Gastrocnemius medialis (tissue), 4 donors: ENCODE measurements at regions not wholly inside any gene's neighbourhood (a gene's known extent, or its start where the extent isn't known, plus 50 kb on each side); places are given as distances from the start of the nearest gene placed in this dataset.

ENCODE experiments used
- ATAC-seq, 2 donors: fragments of 150-250 bp; one replicate each; pipeline ENCODE4 v1.9.1; 2016
- DNase-seq, 2 donors: peaks; one replicate each; pipeline ENCODE4 v3.0.0-alpha.2; 2019
- H3K27ac ChIP-seq, 4 donors: fragments of 200-600 bp; sonication (generic); 1 replicate in 1 of 4; 2 replicates in 3 of 4; pipeline ENCODE4 v1.5.1; 2016 to 2018; ENCODE audit warnings: mild to moderate bottlenecking in 2 of 4, moderate library complexity in 1 of 4
- H3K27me3 ChIP-seq, 3 donors: fragments of 200-600 bp; sonication (generic) in 2 of 3; 1 replicate in 1 of 3; 2 replicates in 2 of 3; pipeline versions ENCODE4 v1.5.1 to v1.6.0; 2016 to 2019; ENCODE audit warnings: mild to moderate bottlenecking in 1 of 3, moderate library complexity in 1 of 3
- H3K36me3 ChIP-seq, 2 donors: fragments of 200-600 bp; sonication (generic) in 1 of 2; one replicate each; pipeline ENCODE4 v1.5.1; 2017 to 2018
- H3K4me1 ChIP-seq, 2 donors: fragments of 200-600 bp; sonication (generic) in 1 of 2; one replicate each; pipeline ENCODE4 v1.5.1; 2016 to 2017; ENCODE audit warnings: mild to moderate bottlenecking in 2 of 2
- H3K4me3 ChIP-seq, 4 donors: fragments of 200-600 bp; sonication (generic) in 3 of 4; 1 replicate in 1 of 4; 2 replicates in 3 of 4; pipeline ENCODE4 v1.5.1; 2016 to 2019; ENCODE audit warnings: mild to moderate bottlenecking in 2 of 4
- H3K9me3 ChIP-seq, 3 donors: fragments of 200-600 bp; sonication (generic) in 2 of 3; 1 replicate in 1 of 3; 2 replicates in 2 of 3; pipeline ENCODE4 v1.5.1; 2016 to 2019
- POLR2A ChIP-seq, 2 donors: fragments of 450-650 bp; IDR thresholded peaks; one replicate each; pipeline ENCODE4 v1.6.1; 2017; ENCODE audit warnings: antibody characterized with exemption in 2 of 2, mild to moderate bottlenecking in 2 of 2, moderate library complexity in 2 of 2
- in situ Hi-C, 4 donors: fragments of 200-750 bp; cut with MboI; loops; one replicate each; pipeline versions ENCODE4 v1.15.0 to v1.8.0; 2017; ENCODE audit warnings: low sequenced_read_pairs in 4 of 4
- intact Hi-C: fragments of 100-400 bp; cut with DNase I; formaldehyde crosslinking; loops from one replicate; pipeline ENCODE4 v1.15.1; 2023; ENCODE audit warnings: low total_unique reads
- TF ChIP-seq, protein P1 (sequence below), 5 experiments: fragments of 450-650 bp in 3 of 5; fragments of 200-600 bp in 2 of 5; sonication (generic) in 2 of 5; IDR thresholded peaks in 4 of 5; conservative IDR thresholded peaks in 1 of 5; 1 replicate in 4 of 5; 2 replicates in 1 of 5; pipeline ENCODE4 v1.5.1; 2016 to 2019; ENCODE audit warnings: antibody characterized with exemption in 5 of 5, mild to moderate bottlenecking in 3 of 5, moderate library complexity in 3 of 5

GRCh38 chr3:189403194-189403593, 228.0 kb upstream of the TP63 start:
- no peak overlapping the region for H3K27ac ChIP-seq
- no peak for ATAC-seq
- no peaks in the 10 kb centered on the region for H3K36me3 ChIP-seq
- peaks cover 5 to 9% of the 10 kb centered on the region in 2 donors for H3K4me1 ChIP-seq
- intact Hi-C loops (no loop called here), in situ Hi-C loops (no loop called here)
- no peak for DNase-seq
- no peak for TF ChIP-seq POLR2A (IDR thresholded peaks at IDR 0.05)
- TF ChIP-seq, protein P1, sequence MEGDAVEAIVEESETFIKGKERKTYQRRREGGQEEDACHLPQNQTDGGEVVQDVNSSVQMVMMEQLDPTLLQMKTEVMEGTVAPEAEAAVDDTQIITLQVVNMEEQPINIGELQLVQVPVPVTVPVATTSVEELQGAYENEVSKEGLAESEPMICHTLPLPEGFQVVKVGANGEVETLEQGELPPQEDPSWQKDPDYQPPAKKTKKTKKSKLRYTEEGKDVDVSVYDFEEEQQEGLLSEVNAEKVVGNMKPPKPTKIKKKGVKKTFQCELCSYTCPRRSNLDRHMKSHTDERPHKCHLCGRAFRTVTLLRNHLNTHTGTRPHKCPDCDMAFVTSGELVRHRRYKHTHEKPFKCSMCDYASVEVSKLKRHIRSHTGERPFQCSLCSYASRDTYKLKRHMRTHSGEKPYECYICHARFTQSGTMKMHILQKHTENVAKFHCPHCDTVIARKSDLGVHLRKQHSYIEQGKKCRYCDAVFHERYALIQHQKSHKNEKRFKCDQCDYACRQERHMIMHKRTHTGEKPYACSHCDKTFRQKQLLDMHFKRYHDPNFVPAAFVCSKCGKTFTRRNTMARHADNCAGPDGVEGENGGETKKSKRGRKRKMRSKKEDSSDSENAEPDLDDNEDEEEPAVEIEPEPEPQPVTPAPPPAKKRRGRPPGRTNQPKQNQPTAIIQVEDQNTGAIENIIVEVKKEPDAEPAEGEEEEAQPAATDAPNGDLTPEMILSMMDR (IDR thresholded peaks at IDR 0.05 in 4 of 5, conservative IDR thresholded peaks at IDR 0.05 in 1 of 5): no peak
- H3K4me3 ChIP-seq: no peak overlapping the region
- no peaks in the 10 kb centered on the region for H3K9me3 ChIP-seq
- H3K27me3 ChIP-seq: no peaks in the 10 kb centered on the region

- DNase-seq (no peak), ATAC-seq (peak in 1 of 2 donors; percentile 61)
- Histone ChIP-seq H3K4me1 (peaks cover 5 to 9% of the 10 kb centered on the region in 2 donors), H3K4me3 (no peak overlapping the region), H3K27me3 (no peaks in the 10 kb centered on the region), H3K27ac (no peak overlapping the region), H3K36me3 (no peaks in the 10 kb centered on the region), H3K9me3 (no peaks in the 10 kb centered on the region)
- TF ChIP-seq, protein P1 (IDR thresholded peaks at IDR 0.05 in 4 of 5, conservative IDR thresholded peaks at IDR 0.05 in 1 of 5): no peak
- no peak for TF ChIP-seq POLR2A (IDR thresholded peaks at IDR 0.05)
- in situ Hi-C loops (no loop called here), intact Hi-C loops (no loop called here)
Measured at GRCh38 chr3:189404024-189404423, 227.2 kb upstream of the TP63 start.

- Histone ChIP-seq H3K27me3 (no peaks in the 10 kb centered on the region), H3K27ac (no peak overlapping the region), H3K4me3 (no peak overlapping the region), H3K9me3 (no peaks in the 10 kb centered on the region), H3K36me3 (no peaks in the 10 kb centered on the region), H3K4me1 (peaks cover 5 to 9% of the 10 kb centered on the region in 2 donors)
- no peak for DNase-seq
- intact Hi-C loops (no loop called here), in situ Hi-C loops (no loop called here)
- ATAC-seq: no peak
- TF ChIP-seq, protein P1 (IDR thresholded peaks at IDR 0.05 in 4 of 5, conservative IDR thresholded peaks at IDR 0.05 in 1 of 5): no peak
- TF ChIP-seq POLR2A (IDR thresholded peaks at IDR 0.05): no peak
Measured at GRCh38 chr3:189404797-189405484, 226.2 kb upstream of the TP63 start.

DNA sequence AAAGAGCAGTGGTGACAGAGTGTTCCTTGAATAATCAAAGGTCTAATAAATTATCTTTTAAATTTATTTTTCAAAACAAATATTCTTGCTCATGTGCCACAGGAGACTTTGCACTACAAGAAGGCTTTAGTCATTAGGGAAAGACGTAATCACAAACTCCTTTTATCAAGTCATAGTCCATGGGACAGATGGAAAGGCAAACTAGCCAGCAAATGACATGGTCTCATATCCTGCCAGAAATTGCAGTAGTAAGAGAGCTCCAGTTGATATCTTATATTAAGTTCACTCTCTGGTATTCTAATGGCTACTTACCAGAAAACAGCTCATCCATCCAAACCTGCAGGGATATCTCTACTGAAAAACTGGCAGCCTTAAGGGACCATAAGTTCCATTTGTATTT, 225.0 kb upstream of the TP63 start:
- no peak for TF ChIP-seq POLR2A (IDR thresholded peaks at IDR 0.05)
- TF ChIP-seq, protein P1 (IDR thresholded peaks at IDR 0.05 in 4 of 5, conservative IDR thresholded peaks at IDR 0.05 in 1 of 5): no peak
- H3K27ac ChIP-seq: peak overlapping the region in 1 of 4 donors; percentile 69
- intact Hi-C loops: no loop called here
- no peaks in the 10 kb centered on the region for H3K9me3 ChIP-seq
- H3K4me3 ChIP-seq: no peak overlapping the region
- peaks cover 5 to 9% of the 10 kb centered on the region in 2 donors for H3K4me1 ChIP-seq
- in situ Hi-C loops: no loop called here
- peak; percentile 72 to 89 for ATAC-seq
- H3K36me3 ChIP-seq: no peaks in the 10 kb centered on the region
- no peaks in the 10 kb centered on the region for H3K27me3 ChIP-seq
- DNase-seq: peak in 1 of 2 donors; percentile 8

- Histone ChIP-seq H3K27ac (no peak overlapping the region), H3K4me3 (no peak overlapping the region), H3K9me3 (no peaks in the 10 kb centered on the region), H3K27me3 (no peaks in the 10 kb centered on the region), H3K36me3 (no peaks in the 10 kb centered on the region), H3K4me1 (no peaks in the 10 kb centered on the region)
- in situ Hi-C loops: no loop called here
- TF ChIP-seq, protein P1 (IDR thresholded peaks at IDR 0.05 in 4 of 5, conservative IDR thresholded peaks at IDR 0.05 in 1 of 5): no peak
- no peak for TF ChIP-seq POLR2A (IDR thresholded peaks at IDR 0.05)
- intact Hi-C loops: no loop called here
- ATAC-seq: no peak
- DNase-seq: no peak
Measured at GRCh38 chr3:189410522-189410921, 220.7 kb upstream of the TP63 start.
